H54 (cell line): ENCODE measurements at regions not wholly inside any gene's neighbourhood (a gene's known extent, or its start where the extent isn't known, plus 50 kb on each side); places are given as distances from the start of the nearest gene placed in this dataset.

Source experiments
- DNase-seq: peaks from one replicate; pipeline ENCODE4 v3.0.0; 2011; ENCODE audit warnings: low spot score, mixed read lengths; ENCODE audit not compliant: insufficient read length
- FAIRE-seq: peaks from 3 replicates; lab custom pipeline; 2011; peaks lifted over from hg19 to GRCh38; lab: Jason Lieb, UNC
- POLR2A ChIP-seq: IDR thresholded peaks from 2 replicates; pipeline ENCODE4 v1.6.1; 2011; ENCODE audit warnings: low read depth, mild to moderate bottlenecking, low read length

GRCh38 chr5:174235221-174236011, 189.9 kb downstream of the NSG2 start:
- no peak for DNase-seq
- FAIRE-seq: no peak
- TF ChIP-seq POLR2A: no peak

- no peak for TF ChIP-seq POLR2A
- DNase-seq (no peak), FAIRE-seq (no peak)
These were observed 190.6 kb downstream of the NSG2 start for GRCh38 chr5:174236070-174236469.

DNA sequence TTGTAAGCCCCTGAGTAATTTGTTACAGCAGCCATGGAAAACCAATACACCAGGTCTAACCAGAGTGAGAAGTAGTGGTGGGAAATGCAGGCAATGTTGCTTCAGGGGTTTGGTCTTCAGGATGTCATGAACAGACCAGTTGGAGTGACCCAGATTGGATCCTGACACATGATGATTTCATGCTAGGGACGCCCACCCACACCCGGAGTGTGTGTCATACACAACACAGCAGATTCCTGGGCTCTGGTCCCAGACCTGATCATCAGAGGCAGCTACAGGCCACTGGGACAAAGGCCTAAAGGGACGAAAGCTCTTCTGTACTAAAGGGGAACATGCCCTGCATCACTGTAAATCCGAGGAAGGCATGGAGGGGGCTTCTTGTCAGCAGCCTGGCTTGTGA, 194.2 kb downstream of the NSG2 start:
- FAIRE-seq: no peak
- no peak for DNase-seq
- no peak for TF ChIP-seq POLR2A

DNA sequence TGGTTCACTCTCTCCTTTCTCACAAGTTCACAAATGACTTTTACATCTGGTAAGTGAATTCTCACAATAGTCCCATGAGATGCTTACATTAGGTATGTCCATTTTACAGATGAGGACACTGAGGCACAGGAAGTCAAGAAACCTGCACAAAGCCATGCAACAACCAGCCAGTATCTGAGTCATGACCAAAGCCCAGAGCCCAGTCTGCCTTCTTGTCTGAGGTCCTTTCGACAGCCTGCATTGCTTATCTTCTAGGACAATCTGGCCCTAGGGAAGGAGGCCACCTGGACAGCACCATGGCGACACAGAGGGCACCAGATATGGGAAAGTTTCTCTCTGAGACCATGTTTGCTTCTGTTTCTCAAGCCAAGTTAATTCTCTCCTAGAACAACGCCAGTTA, 197.1 kb downstream of the NSG2 start:
- DNase-seq: no peak
- TF ChIP-seq POLR2A: no peak
- FAIRE-seq: no peak

- no peak for FAIRE-seq
- DNase-seq: no peak
- no peak for TF ChIP-seq POLR2A
These were observed 198.4 kb downstream of the NSG2 start for GRCh38 chr5:174243904-174244303.

DNA sequence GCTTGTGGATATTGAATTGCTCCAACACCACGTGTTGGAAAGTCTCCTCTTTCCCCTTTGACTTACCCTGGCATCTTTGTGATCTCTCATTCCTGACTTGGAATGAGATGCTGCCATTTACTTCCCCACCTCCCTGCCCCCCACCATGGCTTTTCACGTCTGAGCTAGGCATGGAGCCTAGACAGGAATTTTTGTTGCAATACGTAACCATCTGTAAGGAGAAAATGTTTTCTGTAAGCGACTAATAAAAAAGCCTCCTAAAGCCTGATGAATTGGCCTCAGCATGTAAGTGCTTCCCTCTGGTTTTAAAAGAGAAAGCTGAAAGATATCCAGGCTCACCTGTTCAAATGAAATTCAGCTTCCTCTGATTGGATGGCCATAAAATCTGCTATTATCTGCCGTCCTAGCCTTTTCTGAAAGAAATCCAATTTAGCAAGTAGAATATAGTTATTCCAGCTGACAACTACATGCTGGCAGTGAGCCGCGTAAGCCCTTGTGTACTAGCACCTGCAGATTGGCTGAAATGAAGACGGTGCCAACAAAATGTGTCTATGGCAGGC, 200.1 kb downstream of the NSG2 start:
- DNase-seq (no peak), FAIRE-seq (no peak)
- no peak for TF ChIP-seq POLR2A

GRCh38 chr5:174246743-174247142, 201.2 kb downstream of the NSG2 start:
- no peak for TF ChIP-seq POLR2A
- no peak for FAIRE-seq
- DNase-seq: no peak

DNA sequence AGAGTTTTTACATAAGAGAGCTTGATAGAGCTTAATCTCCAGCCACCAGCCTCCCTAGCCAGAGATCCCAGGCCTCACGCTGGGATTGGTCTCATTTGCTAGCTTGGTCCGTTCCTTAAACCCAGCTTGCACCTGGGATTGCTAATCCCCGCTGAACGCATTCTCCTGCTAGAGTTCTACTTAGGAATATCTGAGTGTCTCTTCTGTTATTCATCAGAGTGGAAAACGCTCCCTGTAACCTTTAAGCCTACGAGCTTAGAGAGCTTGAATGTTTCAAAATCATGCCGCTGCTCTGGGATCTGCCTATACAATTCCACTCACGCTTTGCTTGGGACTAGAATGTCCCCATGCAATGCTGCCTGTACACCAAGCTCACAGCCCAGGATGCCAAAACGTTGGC, 201.8 kb downstream of the NSG2 start:
- no peak for DNase-seq
- no peak for TF ChIP-seq POLR2A
- FAIRE-seq: no peak

GRCh38 chr5:174251305-174252000, 205.9 kb downstream of the NSG2 start:
- TF ChIP-seq POLR2A: no peak
- FAIRE-seq: no peak
- no peak for DNase-seq

DNA sequence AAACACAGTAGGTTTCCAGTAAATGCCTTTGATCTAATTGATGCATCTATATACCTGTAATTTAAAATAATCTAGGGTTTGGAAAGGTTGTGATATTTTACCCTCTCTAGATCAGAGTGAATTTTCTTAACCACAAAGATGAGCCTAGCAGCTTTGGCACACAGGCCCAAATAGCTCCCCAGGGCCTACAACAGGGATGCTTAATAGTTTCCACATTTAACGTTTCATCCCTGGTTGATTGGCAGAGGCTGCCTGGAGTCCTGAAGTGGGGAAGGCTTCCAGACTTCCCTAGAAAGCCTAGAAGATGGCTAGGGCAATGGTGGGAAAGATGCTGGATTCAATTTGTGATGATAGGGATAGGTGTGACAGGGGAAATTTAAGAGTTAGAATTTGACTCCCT, 206.6 kb downstream of the NSG2 start:
- no peak for DNase-seq
- TF ChIP-seq POLR2A: no peak
- FAIRE-seq: no peak

DNA sequence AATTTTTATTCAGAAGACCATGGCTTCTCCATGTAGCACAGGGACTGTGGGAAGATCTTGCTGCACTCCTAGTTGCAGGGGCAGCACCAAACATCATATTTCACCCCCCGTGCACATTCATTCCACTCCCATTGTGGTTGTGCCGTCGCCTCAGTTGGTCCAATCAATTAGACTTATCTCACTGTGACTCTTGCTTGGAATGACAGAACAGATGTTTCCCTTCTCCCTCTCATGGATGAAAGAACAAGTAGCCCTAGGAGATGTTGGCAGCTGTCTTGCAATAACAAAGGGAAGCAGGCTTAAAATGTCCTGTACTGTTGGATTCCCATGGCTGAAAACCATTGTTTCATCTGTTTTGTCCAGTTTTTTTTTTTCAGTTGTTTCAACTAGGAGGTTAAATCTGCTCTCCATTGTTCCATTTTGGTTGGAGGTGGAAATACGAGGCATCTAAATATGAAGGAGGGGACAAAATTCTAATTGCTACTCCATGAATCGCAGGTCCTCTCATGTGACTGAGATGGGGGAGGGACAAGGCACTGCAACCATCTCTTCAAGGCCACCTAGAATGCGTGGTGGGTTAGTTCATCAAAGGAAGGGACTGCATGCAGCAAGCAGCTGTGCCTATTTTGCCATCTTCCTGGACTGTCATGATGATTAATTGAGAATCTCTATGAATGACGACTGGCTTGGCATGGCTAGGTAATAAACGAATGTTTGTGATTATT, 214.4 kb downstream of the NSG2 start:
- TF ChIP-seq POLR2A: no peak
- FAIRE-seq: no peak
- DNase-seq: no peak

- no peak for FAIRE-seq
- TF ChIP-seq POLR2A: no peak
- DNase-seq: no peak
These were observed 225.8 kb downstream of the NSG2 start for GRCh38 chr5:174271316-174271715.

DNA sequence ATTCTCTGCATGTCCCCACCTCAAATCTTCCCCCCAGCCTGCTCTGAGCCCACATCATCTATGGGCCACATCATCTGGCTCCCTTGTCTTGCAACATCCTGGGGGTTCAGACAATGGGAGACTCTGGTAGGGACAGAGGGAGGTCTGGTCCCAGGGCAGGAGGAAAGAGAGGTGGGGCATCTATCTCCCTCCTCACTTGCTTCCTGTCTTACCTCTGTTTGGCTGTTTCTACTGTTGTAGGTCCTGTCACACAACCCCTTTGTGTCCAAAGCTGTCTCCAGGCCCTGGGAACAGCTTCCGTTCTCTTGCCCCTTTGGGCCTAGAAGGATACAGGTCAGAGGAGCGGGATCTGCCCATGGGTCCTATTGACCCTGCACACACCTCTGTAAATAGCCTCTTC, 227.2 kb downstream of the NSG2 start:
- no peak for DNase-seq
- no peak for FAIRE-seq
- no peak for TF ChIP-seq POLR2A

DNA sequence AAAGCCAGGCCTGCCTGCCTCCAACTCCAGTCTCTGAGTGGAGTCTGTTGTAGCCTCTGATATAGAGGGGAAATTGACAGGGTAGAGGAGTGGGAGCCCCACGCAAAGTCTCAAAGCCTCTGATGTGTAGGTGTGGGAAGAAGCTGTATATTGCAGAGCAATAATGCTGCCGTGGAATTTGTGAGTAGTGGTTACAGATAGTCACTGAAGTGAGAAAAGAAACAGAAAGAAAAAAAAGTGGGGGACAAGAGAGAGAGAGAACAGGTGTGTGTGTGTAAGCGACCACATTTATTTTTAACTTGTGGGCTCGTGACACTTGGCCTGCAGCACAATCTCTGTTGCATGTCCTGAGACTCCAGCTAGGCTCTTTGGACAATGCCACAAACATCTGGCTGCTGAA, 227.8 kb downstream of the NSG2 start:
- TF ChIP-seq POLR2A: no peak
- DNase-seq: no peak
- FAIRE-seq: no peak
